ENCODE measurements at regions not wholly inside any gene's neighbourhood (a gene's known extent, or its start where the extent isn't known, plus 50 kb on each side); places are given as distances from the start of the nearest gene placed in this dataset.

DNA sequence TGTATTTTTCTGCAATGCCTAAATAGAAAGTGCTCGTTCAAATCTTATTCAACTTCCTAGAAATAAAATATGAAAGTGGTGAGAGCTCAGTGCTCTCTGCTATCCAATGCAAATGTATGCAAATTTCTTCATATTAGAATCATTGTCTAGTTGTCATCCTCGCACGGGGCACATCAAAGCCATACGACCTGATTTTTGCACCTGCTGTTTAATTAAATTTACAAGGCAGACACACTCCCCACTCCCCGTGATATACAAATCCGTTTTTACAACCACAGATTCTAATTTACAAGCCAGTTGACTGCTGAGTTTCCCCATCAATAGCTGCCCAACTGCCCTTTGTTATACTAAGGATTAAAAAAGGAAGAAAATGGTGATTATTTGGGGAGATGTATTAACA, 284.6 kb downstream of the RNF144A start:
- Histone ChIP-seq H3K4me1 (ENCODE audit: control insufficient read depth in 4 of 4, insufficient read depth in 4 of 4, low read length in 3 of 4) (no peaks in the 10 kb centered on the region), H3K27me3 (ENCODE audit: control insufficient read depth in 4 of 4, insufficient read depth in 4 of 4, low read length in 3 of 4) (peaks cover 0 to 4% (median 0%) of the 10 kb centered on the region in 4 donors), H3K9me3 (ENCODE audit: control insufficient read depth in 4 of 4, low read length in 3 of 4) (no peaks in the 10 kb centered on the region), H3K4me3 (ENCODE audit: low read depth in 1 of 3, low read length in 3 of 3) (no peak overlapping the region), H3K9ac (ENCODE audit: low read depth in 1 of 2, low read length in 2 of 2) (no peak overlapping the region), H3K27ac (ENCODE audit: low read depth in 1 of 2, low read length in 2 of 2) (no peak overlapping the region), H3K36me3 (ENCODE audit: control insufficient read depth in 4 of 4, insufficient read depth in 3 of 4, low read depth in 1 of 4, low read length in 3 of 4) (no peaks in the 10 kb centered on the region)
- TF ChIP-seq EGR1 (IDR thresholded peaks at IDR 0.05; ENCODE audit: low read depth in 2 of 2) (no peak), JUND (IDR thresholded peaks at IDR 0.05) (no peak), SP1 (IDR thresholded peaks at IDR 0.05) (no peak), RAD21 (IDR thresholded peaks at IDR 0.05) (no peak), HNF4G (IDR thresholded peaks at IDR 0.05) (no peak), HNF4A (conservative IDR thresholded peaks at IDR 0.05) (no peak), FOXA1 (IDR thresholded peaks at IDR 0.05) (no peak), RXRA (IDR thresholded peaks at IDR 0.05) (no peak)
- TF ChIP-seq, protein P1, sequence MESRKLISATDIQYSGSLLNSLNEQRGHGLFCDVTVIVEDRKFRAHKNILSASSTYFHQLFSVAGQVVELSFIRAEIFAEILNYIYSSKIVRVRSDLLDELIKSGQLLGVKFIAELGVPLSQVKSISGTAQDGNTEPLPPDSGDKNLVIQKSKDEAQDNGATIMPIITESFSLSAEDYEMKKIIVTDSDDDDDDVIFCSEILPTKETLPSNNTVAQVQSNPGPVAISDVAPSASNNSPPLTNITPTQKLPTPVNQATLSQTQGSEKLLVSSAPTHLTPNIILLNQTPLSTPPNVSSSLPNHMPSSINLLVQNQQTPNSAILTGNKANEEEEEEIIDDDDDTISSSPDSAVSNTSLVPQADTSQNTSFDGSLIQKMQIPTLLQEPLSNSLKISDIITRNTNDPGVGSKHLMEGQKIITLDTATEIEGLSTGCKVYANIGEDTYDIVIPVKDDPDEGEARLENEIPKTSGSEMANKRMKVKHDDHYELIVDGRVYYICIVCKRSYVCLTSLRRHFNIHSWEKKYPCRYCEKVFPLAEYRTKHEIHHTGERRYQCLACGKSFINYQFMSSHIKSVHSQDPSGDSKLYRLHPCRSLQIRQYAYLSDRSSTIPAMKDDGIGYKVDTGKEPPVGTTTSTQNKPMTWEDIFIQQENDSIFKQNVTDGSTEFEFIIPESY (IDR thresholded peaks at IDR 0.05) = no peak
- TF ChIP-seq, protein P2, sequence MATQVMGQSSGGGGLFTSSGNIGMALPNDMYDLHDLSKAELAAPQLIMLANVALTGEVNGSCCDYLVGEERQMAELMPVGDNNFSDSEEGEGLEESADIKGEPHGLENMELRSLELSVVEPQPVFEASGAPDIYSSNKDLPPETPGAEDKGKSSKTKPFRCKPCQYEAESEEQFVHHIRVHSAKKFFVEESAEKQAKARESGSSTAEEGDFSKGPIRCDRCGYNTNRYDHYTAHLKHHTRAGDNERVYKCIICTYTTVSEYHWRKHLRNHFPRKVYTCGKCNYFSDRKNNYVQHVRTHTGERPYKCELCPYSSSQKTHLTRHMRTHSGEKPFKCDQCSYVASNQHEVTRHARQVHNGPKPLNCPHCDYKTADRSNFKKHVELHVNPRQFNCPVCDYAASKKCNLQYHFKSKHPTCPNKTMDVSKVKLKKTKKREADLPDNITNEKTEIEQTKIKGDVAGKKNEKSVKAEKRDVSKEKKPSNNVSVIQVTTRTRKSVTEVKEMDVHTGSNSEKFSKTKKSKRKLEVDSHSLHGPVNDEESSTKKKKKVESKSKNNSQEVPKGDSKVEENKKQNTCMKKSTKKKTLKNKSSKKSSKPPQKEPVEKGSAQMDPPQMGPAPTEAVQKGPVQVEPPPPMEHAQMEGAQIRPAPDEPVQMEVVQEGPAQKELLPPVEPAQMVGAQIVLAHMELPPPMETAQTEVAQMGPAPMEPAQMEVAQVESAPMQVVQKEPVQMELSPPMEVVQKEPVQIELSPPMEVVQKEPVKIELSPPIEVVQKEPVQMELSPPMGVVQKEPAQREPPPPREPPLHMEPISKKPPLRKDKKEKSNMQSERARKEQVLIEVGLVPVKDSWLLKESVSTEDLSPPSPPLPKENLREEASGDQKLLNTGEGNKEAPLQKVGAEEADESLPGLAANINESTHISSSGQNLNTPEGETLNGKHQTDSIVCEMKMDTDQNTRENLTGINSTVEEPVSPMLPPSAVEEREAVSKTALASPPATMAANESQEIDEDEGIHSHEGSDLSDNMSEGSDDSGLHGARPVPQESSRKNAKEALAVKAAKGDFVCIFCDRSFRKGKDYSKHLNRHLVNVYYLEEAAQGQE (IDR thresholded peaks at IDR 0.05) = no peak
- 53% methylated on average over 6 of the region's 6 CpGs for WGBS
- DNase-seq (ENCODE audit: low spot score) = no peak

DNA sequence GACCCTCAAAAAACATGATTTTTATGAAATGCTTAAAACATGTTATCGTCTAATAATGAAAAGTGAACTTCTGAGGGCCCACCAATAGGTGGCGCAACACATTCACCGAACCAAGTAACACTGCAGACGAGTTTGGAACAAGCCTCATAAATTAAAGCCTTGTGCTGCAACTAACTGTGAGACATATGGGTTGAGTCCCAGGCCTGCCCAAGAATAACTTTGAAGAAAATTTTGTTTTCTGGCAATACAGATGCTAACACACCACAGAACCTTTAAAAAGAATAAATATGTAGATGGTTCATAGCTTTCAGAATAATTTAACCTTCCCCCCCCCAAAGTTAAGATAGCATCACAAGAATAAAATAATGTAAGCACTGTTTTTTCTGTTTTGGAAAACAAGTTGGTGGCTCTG, 285.9 kb downstream of the RNF144A start:
- peak; percentile 84 to 85 for TF ChIP-seq RAD21 (IDR thresholded peaks at IDR 0.05)
- TF ChIP-seq TAF1 (conservative IDR thresholded peaks at IDR 0.05) = no peak
- no peak for TF ChIP-seq FOXA1 (IDR thresholded peaks at IDR 0.05)
- TF ChIP-seq, protein P3, sequence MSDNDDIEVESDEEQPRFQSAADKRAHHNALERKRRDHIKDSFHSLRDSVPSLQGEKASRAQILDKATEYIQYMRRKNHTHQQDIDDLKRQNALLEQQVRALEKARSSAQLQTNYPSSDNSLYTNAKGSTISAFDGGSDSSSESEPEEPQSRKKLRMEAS (IDR thresholded peaks at IDR 0.05) = no peak
- TF ChIP-seq, protein P2 (IDR thresholded peaks at IDR 0.05) = no peak
- TF ChIP-seq RXRA (IDR thresholded peaks at IDR 0.05) = no peak
- TF ChIP-seq, protein P4, sequence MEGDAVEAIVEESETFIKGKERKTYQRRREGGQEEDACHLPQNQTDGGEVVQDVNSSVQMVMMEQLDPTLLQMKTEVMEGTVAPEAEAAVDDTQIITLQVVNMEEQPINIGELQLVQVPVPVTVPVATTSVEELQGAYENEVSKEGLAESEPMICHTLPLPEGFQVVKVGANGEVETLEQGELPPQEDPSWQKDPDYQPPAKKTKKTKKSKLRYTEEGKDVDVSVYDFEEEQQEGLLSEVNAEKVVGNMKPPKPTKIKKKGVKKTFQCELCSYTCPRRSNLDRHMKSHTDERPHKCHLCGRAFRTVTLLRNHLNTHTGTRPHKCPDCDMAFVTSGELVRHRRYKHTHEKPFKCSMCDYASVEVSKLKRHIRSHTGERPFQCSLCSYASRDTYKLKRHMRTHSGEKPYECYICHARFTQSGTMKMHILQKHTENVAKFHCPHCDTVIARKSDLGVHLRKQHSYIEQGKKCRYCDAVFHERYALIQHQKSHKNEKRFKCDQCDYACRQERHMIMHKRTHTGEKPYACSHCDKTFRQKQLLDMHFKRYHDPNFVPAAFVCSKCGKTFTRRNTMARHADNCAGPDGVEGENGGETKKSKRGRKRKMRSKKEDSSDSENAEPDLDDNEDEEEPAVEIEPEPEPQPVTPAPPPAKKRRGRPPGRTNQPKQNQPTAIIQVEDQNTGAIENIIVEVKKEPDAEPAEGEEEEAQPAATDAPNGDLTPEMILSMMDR (IDR thresholded peaks at IDR 0.05; ENCODE audit: low read depth, low read length, missing input control) = peak; percentile 81
- TF ChIP-seq, protein P1 (IDR thresholded peaks at IDR 0.05) = no peak
- WGBS = 1% methylated on average over 4 of the region's 4 CpGs
- no peaks in the 10 kb centered on the region for H3K9me3 ChIP-seq (ENCODE audit: control insufficient read depth in 4 of 4, low read length in 3 of 4)
- DNase-seq (ENCODE audit: low spot score) = peak; percentile 50
- peaks cover 0 to 4% (median 0%) of the 10 kb centered on the region in 4 donors for H3K27me3 ChIP-seq (ENCODE audit: control insufficient read depth in 4 of 4, insufficient read depth in 4 of 4, low read length in 3 of 4)
- no peak overlapping the region for H3K27ac ChIP-seq (ENCODE audit: low read depth in 1 of 2, low read length in 2 of 2)
- H3K36me3 ChIP-seq (ENCODE audit: control insufficient read depth in 4 of 4, insufficient read depth in 3 of 4, low read depth in 1 of 4, low read length in 3 of 4) = no peaks in the 10 kb centered on the region
- H3K9ac ChIP-seq (ENCODE audit: low read depth in 1 of 2, low read length in 2 of 2) = no peak overlapping the region
- no peaks in the 10 kb centered on the region for H3K4me1 ChIP-seq (ENCODE audit: control insufficient read depth in 4 of 4, insufficient read depth in 4 of 4, low read length in 3 of 4)
- no peak overlapping the region for H3K4me3 ChIP-seq (ENCODE audit: low read depth in 1 of 3, low read length in 3 of 3)
